H1 (cell line): ENCODE measurements at regions not wholly inside any gene's neighbourhood (a gene's known extent, or its start where the extent isn't known, plus 50 kb on each side); places are given as distances from the start of the nearest gene placed in this dataset.

Source experiments
- CTCF ChIA-PET: fragments of 300-600 bp; sonication (Branson Sonifier 250); formaldehyde crosslinking; loops from one replicate; lab custom pipeline; 2021; ENCODE audit not compliant: partially characterized antibody; lab: Charles Lee
- POLR2A ChIA-PET: fragments of 300-600 bp; sonication (Branson Sonifier 250); formaldehyde crosslinking; loops from one replicate; lab custom pipeline; 2021; ENCODE audit warnings: inconsistent platforms; ENCODE audit not compliant: partially characterized antibody; lab: Charles Lee
- DNase-seq, 2 experiments: peaks; one replicate each; pipeline versions ENCODE4 v3.0.0 to v3.0.0-alpha.2; 2010 to 2022; ENCODE audit warnings: low spot score in 2 of 2, low read depth in 1 of 2, mixed read lengths in 1 of 2
- FAIRE-seq: peaks from 2 replicates; lab custom pipeline; 2011; peaks lifted over from hg19 to GRCh38; lab: Jason Lieb, UNC
- H2AFZ ChIP-seq: 2 replicates; pipeline ENCODE4 v1.8.1; 2012; ENCODE audit warnings: low read length, inconsistent platforms
- H2AK5ac ChIP-seq: 2 replicates; pipeline ENCODE4 v1.6.1; 2013; ENCODE audit warnings: low read depth, low read length
- H2BK120ac ChIP-seq: replicated peaks from 2 replicates; pipeline ENCODE3; 2013; ENCODE audit warnings: low read depth, low read length, inconsistent platforms
- H2BK12ac ChIP-seq: 2 replicates; pipeline ENCODE4 v1.6.1; 2013; ENCODE audit warnings: low read depth, low read length
- H2BK15ac ChIP-seq: 2 replicates; pipeline ENCODE4 v1.6.1; 2013; ENCODE audit warnings: low read length
- H2BK20ac ChIP-seq: 2 replicates; pipeline ENCODE4 v1.6.1; 2013; ENCODE audit warnings: low read length
- H2BK5ac ChIP-seq: 2 replicates; pipeline ENCODE4 v1.6.1; 2013; ENCODE audit warnings: low read depth, low read length
- H3K14ac ChIP-seq: 2 replicates; pipeline ENCODE4 v1.6.1; 2013; ENCODE audit warnings: inconsistent platforms; ENCODE audit not compliant: insufficient read length
- H3K18ac ChIP-seq: 2 replicates; pipeline ENCODE4 v1.6.1; 2013; ENCODE audit warnings: low read length; ENCODE audit errors: extremely low read depth
- H3K23ac ChIP-seq: 2 replicates; pipeline ENCODE4 v1.6.1; 2013; ENCODE audit warnings: inconsistent platforms; ENCODE audit not compliant: insufficient read length
- H3K23me2 ChIP-seq: 2 replicates; pipeline ENCODE4 v1.6.1; 2013; ENCODE audit warnings: low read depth, low read length
- H3K27ac ChIP-seq: 2 replicates; pipeline ENCODE4 v1.6.1; 2011; ENCODE audit warnings: low read depth, low read length, inconsistent platforms
- H3K27me3 ChIP-seq, 4 experiments: replicated peaks in 1 of 4; 1 replicate in 1 of 4; 2 replicates in 3 of 4; pipeline versions ENCODE4 v1.6.1 to v1.8.1; 2011 to 2013; ENCODE audit warnings: low read length in 3 of 4, mild to moderate bottlenecking in 3 of 4, inconsistent platforms in 2 of 4, mixed read lengths in 2 of 4, moderate library complexity in 1 of 4; ENCODE audit not compliant: control insufficient read depth in 3 of 4, insufficient read depth in 3 of 4; ENCODE audit errors: extremely low read depth in 1 of 4
- H3K36me3 ChIP-seq, 4 experiments: 2 replicates each; pipeline versions ENCODE4 v1.6.1 to v1.8.1; 2011 to 2013; ENCODE audit warnings: mild to moderate bottlenecking in 4 of 4, low read length in 3 of 4, moderate library complexity in 2 of 4, control low read depth in 1 of 4, inconsistent platforms in 1 of 4; ENCODE audit not compliant: insufficient read depth in 4 of 4, control insufficient read depth in 2 of 4
- H3K4ac ChIP-seq: replicated peaks from 2 replicates; pipeline ENCODE3; 2013; ENCODE audit warnings: low read length, low read depth, mixed read lengths, inconsistent platforms; ENCODE audit not compliant: insufficient read length
- H3K4me1 ChIP-seq, 4 experiments: replicated peaks in 1 of 4; 1 replicate in 1 of 4; 2 replicates in 3 of 4; pipeline versions ENCODE4 v1.6.1 to v1.8.1; 2011 to 2013; ENCODE audit warnings: low read length in 3 of 4, inconsistent platforms in 2 of 4, mixed read lengths in 1 of 4; ENCODE audit not compliant: insufficient read depth in 4 of 4, control insufficient read depth in 3 of 4
- H3K4me2 ChIP-seq, 2 experiments: 2 replicates each; pipeline versions ENCODE4 v1.6.1 to v1.8.1; 2011 to 2013; ENCODE audit warnings: low read depth in 2 of 2, low read length in 2 of 2, control low read depth in 1 of 2, inconsistent platforms in 1 of 2, mild to moderate bottlenecking in 1 of 2; ENCODE audit not compliant: insufficient read depth in 1 of 2
- H3K4me3 ChIP-seq, 4 experiments: fragments of 200-600, 300-600 bp in 1 of 4; sonication (generic), shearing (Covaris generic), sonication (Bioruptor Twin) in 1 of 4; 2 replicates each; pipeline versions ENCODE4 v1.5.1 to v1.8.1; 2011 to 2016; ENCODE audit warnings: low read length in 4 of 4, low read depth in 3 of 4, control low read depth in 2 of 4, inconsistent platforms in 2 of 4, mild to moderate bottlenecking in 2 of 4, mixed read lengths in 1 of 4, moderate library complexity in 1 of 4; ENCODE audit not compliant: insufficient read depth in 2 of 4; ENCODE audit errors: extremely low read depth in 1 of 4
- H3K56ac ChIP-seq: replicated peaks from 2 replicates; pipeline ENCODE3; 2013; ENCODE audit warnings: low read depth, mild to moderate bottlenecking, mixed read lengths, low read length, inconsistent platforms; ENCODE audit not compliant: insufficient read length
- H3K79me1 ChIP-seq: 2 replicates; pipeline ENCODE4 v1.6.1; 2013; ENCODE audit warnings: low read depth, low read length, control low read depth
- H3K79me2 ChIP-seq, 2 experiments: 2 replicates each; pipeline versions ENCODE4 v1.6.1 to v1.8.1; 2012 to 2013; ENCODE audit warnings: low read length in 2 of 2, mild to moderate bottlenecking in 2 of 2, inconsistent platforms in 1 of 2; ENCODE audit not compliant: insufficient read depth in 2 of 2, control insufficient read depth in 1 of 2
- H3K9ac ChIP-seq, 4 experiments: replicated peaks in 1 of 4; 1 replicate in 1 of 4; 2 replicates in 3 of 4; pipeline versions ENCODE4 v1.6.1 to v1.8.1; 2011 to 2013; ENCODE audit warnings: low read depth in 3 of 4, low read length in 3 of 4, control low read depth in 2 of 4, mild to moderate bottlenecking in 2 of 4, moderate library complexity in 2 of 4, inconsistent platforms in 1 of 4; ENCODE audit errors: extremely low read depth in 1 of 4
- H3K9me3 ChIP-seq, 2 experiments: 2 replicates each; pipeline versions ENCODE4 v1.6.1 to v1.8.1; 2012 to 2013; ENCODE audit warnings: mild to moderate bottlenecking in 2 of 2, moderate library complexity in 2 of 2, control low read depth in 1 of 2, inconsistent platforms in 1 of 2, low read depth in 1 of 2, low read length in 1 of 2, mixed read lengths in 1 of 2; ENCODE audit not compliant: insufficient read depth in 2 of 2
- H4K20me1 ChIP-seq, 2 experiments: replicated peaks in 1 of 2; 2 replicates each; pipeline versions ENCODE3 to v1.8.1; 2011 to 2013; ENCODE audit warnings: inconsistent platforms in 2 of 2, low read length in 2 of 2, mild to moderate bottlenecking in 1 of 2; ENCODE audit not compliant: insufficient read depth in 2 of 2, control insufficient read depth in 1 of 2
- H4K5ac ChIP-seq: 2 replicates; pipeline ENCODE4 v1.6.1; 2013; ENCODE audit warnings: low read length, low read depth, mixed read lengths, inconsistent platforms; ENCODE audit not compliant: insufficient read length
- H4K8ac ChIP-seq: 2 replicates; pipeline ENCODE4 v1.8.0; 2013; ENCODE audit warnings: mild to moderate bottlenecking, moderate library complexity, low read length, inconsistent platforms; ENCODE audit not compliant: insufficient read depth; ENCODE audit errors: extremely low read depth
- H4K91ac ChIP-seq: replicated peaks from 2 replicates; pipeline ENCODE3; 2013; ENCODE audit warnings: low read length, mixed read lengths, inconsistent platforms; ENCODE audit not compliant: insufficient read length
- ASH2L ChIP-seq: fragments of 200-600, 300-600 bp; sonication (generic); IDR thresholded peaks from one replicate; pipeline ENCODE4 v1.7.1; 2017; ENCODE audit warnings: low read length
- MAFK ChIP-seq: IDR thresholded peaks from 2 replicates; pipeline ENCODE4 v1.6.1; 2012; ENCODE audit warnings: low read depth, mild to moderate bottlenecking, improper control_type of control experiment, low read length
- MAX ChIP-seq: IDR thresholded peaks from 2 replicates; pipeline ENCODE4 v1.6.1; 2012; ENCODE audit warnings: inconsistent platforms
- ZNF274 ChIP-seq: IDR thresholded peaks from 2 replicates; pipeline ENCODE4 v1.7.0; 2012; ENCODE audit warnings: low read length, borderline replicate concordance; ENCODE audit errors: extremely low read depth
- WGBS, 2 experiments: shearing (Covaris generic) in 1 of 2; methylation state at CpG; one replicate each; pipeline versions ENCODE4 v1.1.6 to v1.1.7; 2013 to 2015; ENCODE audit warnings: low lambda C conversion rate in 2 of 2, mixed read lengths in 2 of 2, inconsistent platforms in 1 of 2, low coverage in 1 of 2, missing lambda C conversion rate in 1 of 2; ENCODE audit not compliant: insufficient replicate concordance in 2 of 2, insufficient coverage in 1 of 2, insufficient read length in 1 of 2; ENCODE audit errors: extremely low coverage in 1 of 2, missing lambda C conversion rate in 1 of 2; 5-methylcytosine and 5-hydroxymethylcytosine counted together

GRCh38 chr13:33525763-33526162 lies 240.2 kb upstream of the STARD13 start:
- CTCF ChIA-PET = interaction anchor here (0.6 to 1.4 kb wide), 3 partner anchors 11 to 254 kb away, joined by 3 to 12 read pairs (median 3); no protein-coding TSS in a partner anchor
- H2BK12ac ChIP-seq = no peak overlapping the region
- H3K27ac ChIP-seq = no peak overlapping the region
- H3K56ac ChIP-seq = no peak overlapping the region
- TF ChIP-seq MAX (no peak), MAFK (no peak), ZNF274 (no peak), ASH2L (no peak)
- TF ChIP-seq, all 59 proteins: peak for 0
- Histone ChIP-seq H3K79me1 (no peaks in the 10 kb centered on the region), H3K27me3 (no peaks in the 10 kb centered on the region), H3K79me2 (no peaks in the 10 kb centered on the region), H3K23me2 (no peaks in the 10 kb centered on the region), H3K23ac (no peak overlapping the region), H2BK15ac (no peak overlapping the region), H3K36me3 (no peaks in the 10 kb centered on the region), H2BK5ac (no peak overlapping the region), H4K8ac (no peak overlapping the region), H3K4me2 (no peak overlapping the region), H3K4me1 (peaks cover 0 to 4% (median 1%) of the 10 kb centered on the region in 4 experiments; a peak in 2 of 7 replicates), H2AK5ac (no peak overlapping the region), H2BK20ac (no peak overlapping the region), H4K5ac (no peak overlapping the region), H3K14ac (no peak overlapping the region), H4K20me1 (no peaks in the 10 kb centered on the region), H3K4ac (no peak overlapping the region), H3K9ac (no peak overlapping the region), H3K9me3 (no peaks in the 10 kb centered on the region), H4K91ac (no peak overlapping the region), H3K4me3 (no peak overlapping the region), H2BK120ac (no peak overlapping the region), H3K18ac (no peak overlapping the region), H2AFZ (no peak overlapping the region)
- POLR2A ChIA-PET = no interaction called here
- FAIRE-seq (no peak), DNase-seq (no peak)
- WGBS, 2 experiments = 88% methylated on average over 4 of the region's 4 CpGs; no CpG with 5 or more reads in 1 of the 2 experiments
